Fibroblast of lung (primary cell): ENCODE measurements at regions not wholly inside any gene's neighbourhood (a gene's known extent, or its start where the extent isn't known, plus 50 kb on each side); places are given as distances from the start of the nearest gene placed in this dataset.
"Not testable (repeated sequence)": the region's sequence is repeated elsewhere in the genome, so short reads cannot be mapped to it uniquely, and the experiment has no call there.

ENCODE experiments used
- DNase-seq, 2 donors: peaks; one replicate each; pipeline versions ENCODE4 v3.0.0 to v3.0.0-alpha.2; 2010; ENCODE audit warnings: low read depth in 2 of 2
- H2AFZ ChIP-seq: 2 replicates; pipeline ENCODE4 v1.5.1; 2012; ENCODE audit warnings: low read length, control low read depth, inconsistent platforms
- H3K27ac ChIP-seq: 2 replicates; pipeline ENCODE4 v1.5.1; 2011; ENCODE audit warnings: low read length, control low read depth; ENCODE audit not compliant: insufficient read depth
- H3K27me3 ChIP-seq: 2 replicates; pipeline ENCODE4 v1.5.1; 2011; ENCODE audit warnings: mild to moderate bottlenecking, low read length; ENCODE audit not compliant: control insufficient read depth, insufficient read depth
- H3K36me3 ChIP-seq: 2 replicates; pipeline ENCODE4 v1.5.1; 2011; ENCODE audit warnings: low read length; ENCODE audit not compliant: control insufficient read depth, insufficient read depth
- H3K4me1 ChIP-seq: 2 replicates; pipeline ENCODE4 v1.5.1; 2011; ENCODE audit warnings: low read length; ENCODE audit not compliant: control insufficient read depth, insufficient read depth; ENCODE audit errors: extremely low read depth
- H3K4me2 ChIP-seq: 2 replicates; pipeline ENCODE4 v1.5.1; 2011; ENCODE audit warnings: low read length, control low read depth; ENCODE audit not compliant: insufficient read depth; ENCODE audit errors: extremely low read depth
- H3K4me3 ChIP-seq, 4 experiments: fragments of 200-600 bp in 1 of 4; sonication (generic) in 1 of 4; replicated peaks in 1 of 4; 2 replicates each; pipeline ENCODE4 v1.5.1; 2011 to 2016; ENCODE audit warnings: low read length in 4 of 4, low read depth in 3 of 4, mild to moderate bottlenecking in 3 of 4, control low read depth in 2 of 4, inconsistent platforms in 1 of 4, mixed read lengths in 1 of 4; ENCODE audit not compliant: insufficient read depth in 1 of 4; ENCODE audit errors: control extremely low read depth in 1 of 4
- H3K79me2 ChIP-seq: 2 replicates; pipeline ENCODE4 v1.5.1; 2012; ENCODE audit warnings: mild to moderate bottlenecking, low read length, inconsistent platforms; ENCODE audit not compliant: control insufficient read depth, insufficient read depth
- H3K9ac ChIP-seq: 2 replicates; pipeline ENCODE4 v1.5.1; 2011; ENCODE audit warnings: mild to moderate bottlenecking, low read length, control low read depth; ENCODE audit not compliant: insufficient read depth
- H3K9me3 ChIP-seq: 2 replicates; pipeline ENCODE4 v1.5.1; 2012; ENCODE audit warnings: low read depth, low read length; ENCODE audit not compliant: control insufficient read depth, insufficient read depth
- H4K20me1 ChIP-seq: 2 replicates; pipeline ENCODE4 v1.5.1; 2011; ENCODE audit warnings: low read length; ENCODE audit not compliant: control insufficient read depth, insufficient read depth; ENCODE audit errors: extremely low read depth
- EZH2 ChIP-seq: IDR thresholded peaks from 2 replicates; pipeline ENCODE4 v1.5.1; 2012; ENCODE audit warnings: low read length, control low read depth, mild to moderate bottlenecking; ENCODE audit errors: missing control alignments
- TF ChIP-seq, protein P1 (sequence below), 2 donors: IDR thresholded peaks in 1 of 2; conservative IDR thresholded peaks in 1 of 2; 1 replicate in 1 of 2; 2 replicates in 1 of 2; pipeline ENCODE4 v1.5.1; 2011 to 2012; ENCODE audit warnings: low read length in 2 of 2, control low read depth in 1 of 2, inconsistent platforms in 1 of 2, low read depth in 1 of 2, mild to moderate bottlenecking in 1 of 2

DNA sequence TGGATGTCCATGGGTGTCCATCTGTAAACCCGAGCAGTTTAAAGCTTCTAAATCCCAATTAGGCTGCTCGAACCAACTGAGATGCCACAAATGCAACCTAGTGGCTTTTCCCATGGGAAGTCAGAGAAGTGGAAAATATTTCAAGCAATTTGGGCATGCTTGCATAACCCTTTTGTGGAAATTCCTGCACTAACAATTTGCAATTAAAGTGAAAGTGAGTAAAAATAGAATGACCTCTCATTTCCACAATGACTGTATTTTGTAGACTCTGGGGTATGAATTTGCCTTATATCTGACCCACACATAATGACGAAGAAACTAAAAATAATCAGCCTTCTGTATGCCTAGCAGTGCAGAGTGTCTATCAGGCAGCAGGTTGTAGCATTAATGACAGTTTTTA is 91.8 kb upstream of the TSC22D1 start:
- TF ChIP-seq, protein P1, sequence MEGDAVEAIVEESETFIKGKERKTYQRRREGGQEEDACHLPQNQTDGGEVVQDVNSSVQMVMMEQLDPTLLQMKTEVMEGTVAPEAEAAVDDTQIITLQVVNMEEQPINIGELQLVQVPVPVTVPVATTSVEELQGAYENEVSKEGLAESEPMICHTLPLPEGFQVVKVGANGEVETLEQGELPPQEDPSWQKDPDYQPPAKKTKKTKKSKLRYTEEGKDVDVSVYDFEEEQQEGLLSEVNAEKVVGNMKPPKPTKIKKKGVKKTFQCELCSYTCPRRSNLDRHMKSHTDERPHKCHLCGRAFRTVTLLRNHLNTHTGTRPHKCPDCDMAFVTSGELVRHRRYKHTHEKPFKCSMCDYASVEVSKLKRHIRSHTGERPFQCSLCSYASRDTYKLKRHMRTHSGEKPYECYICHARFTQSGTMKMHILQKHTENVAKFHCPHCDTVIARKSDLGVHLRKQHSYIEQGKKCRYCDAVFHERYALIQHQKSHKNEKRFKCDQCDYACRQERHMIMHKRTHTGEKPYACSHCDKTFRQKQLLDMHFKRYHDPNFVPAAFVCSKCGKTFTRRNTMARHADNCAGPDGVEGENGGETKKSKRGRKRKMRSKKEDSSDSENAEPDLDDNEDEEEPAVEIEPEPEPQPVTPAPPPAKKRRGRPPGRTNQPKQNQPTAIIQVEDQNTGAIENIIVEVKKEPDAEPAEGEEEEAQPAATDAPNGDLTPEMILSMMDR (conservative IDR thresholded peaks at IDR 0.05 in 1 of 2, IDR thresholded peaks at IDR 0.05 in 1 of 2; ENCODE audit: low read depth in 1 of 2, low read length in 2 of 2) = no peak
- TF ChIP-seq EZH2 = no peak
- Histone ChIP-seq H3K9ac (no peak overlapping the region), H3K27ac (peak overlapping the region; percentile 27), H3K36me3 (no peaks in the 10 kb centered on the region), H3K4me2 (peak overlapping the region; percentile 78), H3K4me3 (peak overlapping the region in 1 of 4 experiments; percentile 16), H2AFZ (no peak overlapping the region), H3K9me3 (no peaks in the 10 kb centered on the region), H3K79me2 (no peaks in the 10 kb centered on the region), H4K20me1 (no peaks in the 10 kb centered on the region), H3K27me3 (no peaks in the 10 kb centered on the region), H3K4me1 (peaks cover 12% of the 10 kb centered on the region)
- DNase-seq = peak; percentile 69 to 80

DNA sequence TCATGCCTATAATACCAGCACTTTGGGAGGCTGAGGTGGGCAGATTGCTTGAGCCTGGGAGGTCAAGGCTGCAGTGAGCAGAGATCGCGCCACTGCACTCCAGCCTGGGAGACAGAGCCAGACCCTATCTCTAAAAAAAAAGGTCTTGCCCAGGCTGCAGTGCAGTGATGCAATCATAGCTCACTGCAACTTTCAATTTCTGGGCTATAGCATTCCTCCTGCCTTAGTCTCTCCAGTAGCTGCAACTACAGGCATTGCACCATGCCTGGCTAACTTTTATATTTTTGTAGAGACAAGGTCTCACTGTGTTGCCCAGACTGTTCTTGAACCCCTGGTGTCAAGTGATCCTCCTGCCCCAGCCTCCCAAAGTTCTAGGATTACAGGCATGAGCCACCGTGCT is 90.4 kb upstream of the TSC22D1 start:
- not testable (repeated sequence) for H2AFZ ChIP-seq, H4K20me1 ChIP-seq, H3K4me2 ChIP-seq, H3K27me3 ChIP-seq, H3K36me3 ChIP-seq, H3K9me3 ChIP-seq, H3K4me3 ChIP-seq, H3K9ac ChIP-seq, H3K79me2 ChIP-seq, H3K27ac ChIP-seq
- DNase-seq = peak; percentile 71 to 82
- peaks cover 12% of the 10 kb centered on the region for H3K4me1 ChIP-seq

DNA sequence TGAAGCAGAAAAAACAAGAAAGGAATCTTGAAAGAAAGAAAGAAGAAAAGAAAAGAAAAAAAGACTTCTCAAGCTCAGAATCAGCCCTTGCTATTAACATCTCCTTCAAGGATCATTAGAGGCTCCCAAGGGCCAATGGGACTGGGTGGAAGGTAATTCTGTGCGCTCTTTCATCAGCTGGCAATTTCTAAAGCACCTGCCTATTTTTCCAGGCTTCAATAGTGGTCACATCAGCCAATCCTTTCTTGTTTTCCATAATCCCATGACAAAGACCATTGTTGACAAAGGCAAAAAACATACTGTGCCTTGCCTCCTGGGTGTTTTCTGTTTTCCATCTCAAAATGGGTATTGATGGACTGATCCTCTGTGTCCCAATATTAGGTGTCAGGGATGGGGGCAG is 88.2 kb upstream of the TSC22D1 start:
- H3K4me2 ChIP-seq = no peak overlapping the region
- no peak overlapping the region for H3K4me3 ChIP-seq
- H3K27ac ChIP-seq = no peak overlapping the region
- H3K4me1 ChIP-seq = peaks cover 11% of the 10 kb centered on the region
- H3K79me2 ChIP-seq = no peaks in the 10 kb centered on the region
- H3K36me3 ChIP-seq = no peaks in the 10 kb centered on the region
- TF ChIP-seq, protein P1 (conservative IDR thresholded peaks at IDR 0.05 in 1 of 2, IDR thresholded peaks at IDR 0.05 in 1 of 2; ENCODE audit: low read depth in 1 of 2, low read length in 2 of 2) = no peak
- TF ChIP-seq EZH2 = no peak
- H3K9ac ChIP-seq = no peak overlapping the region
- no peaks in the 10 kb centered on the region for H3K9me3 ChIP-seq
- no peaks in the 10 kb centered on the region for H3K27me3 ChIP-seq
- H2AFZ ChIP-seq = no peak overlapping the region
- H4K20me1 ChIP-seq = no peaks in the 10 kb centered on the region
- no peak for DNase-seq

DNA sequence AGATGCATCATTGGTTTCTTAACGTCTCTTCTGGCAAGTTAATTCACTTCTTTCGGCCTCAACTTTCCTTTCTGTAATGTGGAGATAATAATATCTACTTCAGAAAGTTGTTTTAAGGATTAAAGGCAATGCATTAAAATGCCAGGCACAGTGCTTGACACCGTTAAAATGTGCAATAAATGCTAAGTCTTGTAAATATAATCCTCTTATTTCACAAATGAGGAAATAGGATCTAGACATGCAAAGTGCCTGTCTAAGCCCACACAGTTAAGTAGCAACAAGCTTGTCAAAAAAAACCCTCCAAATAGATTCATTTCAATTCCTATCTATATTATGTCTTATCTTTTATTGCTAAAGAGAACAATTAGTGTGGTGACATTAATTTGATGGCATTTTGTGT is 86.4 kb upstream of the TSC22D1 start:
- no peaks in the 10 kb centered on the region for H3K9me3 ChIP-seq
- H3K79me2 ChIP-seq = no peaks in the 10 kb centered on the region
- H3K27me3 ChIP-seq = no peaks in the 10 kb centered on the region
- H3K4me3 ChIP-seq = no peak overlapping the region
- H3K4me2 ChIP-seq = no peak overlapping the region
- H2AFZ ChIP-seq = no peak overlapping the region
- H3K4me1 ChIP-seq = peaks cover 6% of the 10 kb centered on the region
- no peaks in the 10 kb centered on the region for H3K36me3 ChIP-seq
- H3K9ac ChIP-seq = no peak overlapping the region
- no peaks in the 10 kb centered on the region for H4K20me1 ChIP-seq
- no peak for TF ChIP-seq EZH2
- TF ChIP-seq, protein P1 (conservative IDR thresholded peaks at IDR 0.05 in 1 of 2, IDR thresholded peaks at IDR 0.05 in 1 of 2; ENCODE audit: low read depth in 1 of 2, low read length in 2 of 2) = no peak
- no peak for DNase-seq
- no peak overlapping the region for H3K27ac ChIP-seq
